Neural cell (in vitro differentiated cells): ENCODE measurements at regions not wholly inside any gene's neighbourhood (a gene's known extent, or its start where the extent isn't known, plus 50 kb on each side); places are given as distances from the start of the nearest gene placed in this dataset.

Experiments used
- H2AFZ ChIP-seq: fragments of 200-600, 300-800 bp; sonication (generic), shearing (Covaris generic); 2 replicates; pipeline ENCODE4 v1.6.0; 2014; ENCODE audit warnings: low read depth, mild to moderate bottlenecking, antibody characterized with exemption, low read length, moderate library complexity
- H3F3A ChIP-seq: fragments of 200-600 bp; shearing (Covaris generic); 2 replicates; pipeline ENCODE4 v1.6.1; 2016; ENCODE audit warnings: mild to moderate bottlenecking, moderate library complexity, mixed read lengths, antibody characterized with exemption, low read length; ENCODE audit not compliant: insufficient read depth, poor library complexity, severe bottlenecking
- H3K27ac ChIP-seq: fragments of 200-600, 300-800 bp; sonication (generic), shearing (Covaris generic); 2 replicates; pipeline ENCODE4 v1.5.1; 2014; ENCODE audit warnings: mild to moderate bottlenecking, low read length, moderate library complexity
- H3K27me3 ChIP-seq: fragments of 300-800, 200-600 bp; sonication (generic), shearing (Covaris generic); 2 replicates; pipeline ENCODE4 v1.6.0; 2014; ENCODE audit warnings: mild to moderate bottlenecking, low read depth, low read length, moderate library complexity; ENCODE audit not compliant: insufficient read depth
- H3K36me3 ChIP-seq: fragments of 300-800, 200-600 bp; sonication (generic), shearing (Covaris generic); 2 replicates; pipeline ENCODE4 v1.5.1; 2014; ENCODE audit warnings: mild to moderate bottlenecking, antibody characterized with exemption, low read length, moderate library complexity; ENCODE audit not compliant: insufficient read depth
- H3K4me2 ChIP-seq: fragments of 300-800, 200-600 bp; sonication (generic), shearing (Covaris generic); 2 replicates; pipeline ENCODE4 v1.6.0; 2014; ENCODE audit warnings: mild to moderate bottlenecking, low read length
- H3K4me3 ChIP-seq: fragments of 300-800, 200-600 bp; sonication (generic), shearing (Covaris generic); 2 replicates; pipeline ENCODE4 v1.5.1; 2014; ENCODE audit warnings: mild to moderate bottlenecking, low read length, moderate library complexity
- H3K79me2 ChIP-seq: fragments of 200-600 bp; shearing (Covaris generic); replicated peaks from 2 replicates; pipeline ENCODE4 v1.6.0; 2014; ENCODE audit warnings: mild to moderate bottlenecking, low read length, moderate library complexity; ENCODE audit not compliant: insufficient read depth
- H3K9ac ChIP-seq: fragments of 300-800, 200-600 bp; sonication (generic), shearing (Covaris generic); 2 replicates; pipeline ENCODE4 v1.6.1; 2016; ENCODE audit warnings: mild to moderate bottlenecking, low read length, mixed read lengths
- H3K9me2 ChIP-seq: fragments of 200-600 bp; shearing (Covaris generic); 2 replicates; pipeline ENCODE4 v1.6.1; 2016; ENCODE audit warnings: mild to moderate bottlenecking, low read length, mixed read lengths; ENCODE audit not compliant: insufficient read depth
- H3K9me3 ChIP-seq: fragments of 200-600, 300-800 bp; sonication (generic), shearing (Covaris generic); 2 replicates; pipeline ENCODE4 v1.6.1; 2016; ENCODE audit warnings: mild to moderate bottlenecking, mixed run types, low read length, moderate library complexity, mixed read lengths
- H4K20me1 ChIP-seq: fragments of 200-600 bp; shearing (Covaris generic); 2 replicates; pipeline ENCODE4 v1.6.1; 2016; ENCODE audit warnings: mild to moderate bottlenecking, mixed run types; ENCODE audit not compliant: insufficient read depth
- EP300 ChIP-seq: fragments of 450-650 bp; conservative IDR thresholded peaks from 2 replicates; pipeline ENCODE4 v1.6.1; 2014; ENCODE audit warnings: antibody characterized with exemption, mild to moderate bottlenecking, moderate library complexity; ENCODE audit not compliant: poor library complexity, severe bottlenecking
- EZH2 ChIP-seq: fragments of 200-600, 300-800 bp; shearing (Covaris generic), sonication (generic); IDR thresholded peaks from 2 replicates; pipeline ENCODE4 v1.6.1; 2014; ENCODE audit warnings: antibody characterized with exemption, low read length, borderline replicate concordance, mild to moderate bottlenecking; ENCODE audit not compliant: insufficient read depth, poor library complexity, severe bottlenecking
- MXI1 ChIP-seq: fragments of 450-650 bp; conservative IDR thresholded peaks from 2 replicates; pipeline ENCODE4 v1.6.1; 2014; ENCODE audit warnings: antibody characterized with exemption, mild to moderate bottlenecking; ENCODE audit not compliant: poor library complexity, severe bottlenecking
- POLR2AphosphoS5 ChIP-seq: IDR thresholded peaks from 2 replicates; pipeline ENCODE4 v1.6.1; 2012
- RAD21 ChIP-seq: fragments of 450-650 bp; conservative IDR thresholded peaks from 2 replicates; pipeline ENCODE4 v1.6.1; 2014; ENCODE audit warnings: antibody characterized with exemption, mild to moderate bottlenecking, moderate library complexity
- REST ChIP-seq: IDR thresholded peaks from 2 replicates; pipeline ENCODE4 v1.6.1; 2012; ENCODE audit warnings: borderline replicate concordance
- SMC3 ChIP-seq: fragments of 450-650 bp; conservative IDR thresholded peaks from 2 replicates; pipeline ENCODE4 v1.6.1; 2014; ENCODE audit warnings: antibody characterized with exemption, mild to moderate bottlenecking, moderate library complexity; ENCODE audit not compliant: poor library complexity
- TAF1 ChIP-seq: IDR thresholded peaks from 2 replicates; pipeline ENCODE4 v1.6.1; 2012; ENCODE audit warnings: low read depth
- TF ChIP-seq, protein P1 (sequence below): fragments of 450-650 bp; IDR thresholded peaks from 2 replicates; pipeline ENCODE4 v1.5.1; 2014; ENCODE audit warnings: antibody characterized with exemption, mild to moderate bottlenecking, moderate library complexity; ENCODE audit not compliant: poor library complexity, severe bottlenecking

- Histone ChIP-seq H3K4me3 (no peak overlapping the region), H3K9ac (no peak overlapping the region), H3F3A (no peaks in the 10 kb centered on the region), H3K27ac (no peak overlapping the region), H3K36me3 (no peaks in the 10 kb centered on the region), H2AFZ (no peak overlapping the region), H4K20me1 (no peaks in the 10 kb centered on the region), H3K79me2 (no peaks in the 10 kb centered on the region), H3K9me2 (no peaks in the 10 kb centered on the region), H3K27me3 (no peaks in the 10 kb centered on the region), H3K4me2 (no peak overlapping the region), H3K9me3 (peaks cover 5% of the 10 kb centered on the region)
- TF ChIP-seq REST (no peak), RAD21 (no peak), SMC3 (no peak), EP300 (no peak), MXI1 (no peak), TAF1 (no peak), EZH2 (no peak), POLR2AphosphoS5 (no peak)
- TF ChIP-seq, protein P1, sequence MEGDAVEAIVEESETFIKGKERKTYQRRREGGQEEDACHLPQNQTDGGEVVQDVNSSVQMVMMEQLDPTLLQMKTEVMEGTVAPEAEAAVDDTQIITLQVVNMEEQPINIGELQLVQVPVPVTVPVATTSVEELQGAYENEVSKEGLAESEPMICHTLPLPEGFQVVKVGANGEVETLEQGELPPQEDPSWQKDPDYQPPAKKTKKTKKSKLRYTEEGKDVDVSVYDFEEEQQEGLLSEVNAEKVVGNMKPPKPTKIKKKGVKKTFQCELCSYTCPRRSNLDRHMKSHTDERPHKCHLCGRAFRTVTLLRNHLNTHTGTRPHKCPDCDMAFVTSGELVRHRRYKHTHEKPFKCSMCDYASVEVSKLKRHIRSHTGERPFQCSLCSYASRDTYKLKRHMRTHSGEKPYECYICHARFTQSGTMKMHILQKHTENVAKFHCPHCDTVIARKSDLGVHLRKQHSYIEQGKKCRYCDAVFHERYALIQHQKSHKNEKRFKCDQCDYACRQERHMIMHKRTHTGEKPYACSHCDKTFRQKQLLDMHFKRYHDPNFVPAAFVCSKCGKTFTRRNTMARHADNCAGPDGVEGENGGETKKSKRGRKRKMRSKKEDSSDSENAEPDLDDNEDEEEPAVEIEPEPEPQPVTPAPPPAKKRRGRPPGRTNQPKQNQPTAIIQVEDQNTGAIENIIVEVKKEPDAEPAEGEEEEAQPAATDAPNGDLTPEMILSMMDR, result no peak
Measured at GRCh38 chr7:22618528-22618927, 108.5 kb upstream of the IL6 start.

GRCh38 chr7:22617166-22617565, 109.8 kb upstream of the IL6 start:
- Histone ChIP-seq H3K27ac (no peak overlapping the region), H2AFZ (no peak overlapping the region), H3K27me3 (no peaks in the 10 kb centered on the region), H3K9me3 (peaks cover 5% of the 10 kb centered on the region), H3K36me3 (no peaks in the 10 kb centered on the region), H4K20me1 (no peaks in the 10 kb centered on the region), H3K9me2 (no peaks in the 10 kb centered on the region), H3K4me3 (no peak overlapping the region), H3F3A (no peaks in the 10 kb centered on the region), H3K9ac (no peak overlapping the region), H3K4me2 (no peak overlapping the region), H3K79me2 (no peaks in the 10 kb centered on the region)
- TF ChIP-seq TAF1 (no peak), RAD21 (no peak), EZH2 (no peak), MXI1 (no peak)

DNA sequence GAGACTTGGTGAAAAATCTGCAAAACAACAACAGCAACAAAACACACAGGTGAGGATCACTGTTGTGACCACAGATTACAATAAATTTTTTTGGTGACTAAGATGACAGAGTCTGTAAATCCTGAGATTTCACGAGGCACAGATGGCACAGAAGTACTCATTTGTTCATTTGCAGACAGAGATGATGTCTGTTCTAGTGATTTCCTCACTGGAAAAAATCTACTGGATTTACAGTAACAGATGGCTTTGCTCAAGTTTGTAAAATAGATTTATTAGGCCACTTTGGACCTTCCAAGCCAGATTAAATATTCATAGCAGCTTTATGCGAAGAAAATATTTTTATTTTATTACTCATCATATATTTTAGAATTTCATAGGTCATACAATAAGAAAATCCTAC, 113.5 kb upstream of the IL6 start:
- H3K79me2 ChIP-seq, result no peaks in the 10 kb centered on the region
- TF ChIP-seq EZH2 (no peak), POLR2AphosphoS5 (no peak), TAF1 (no peak), REST (no peak), MXI1 (no peak), SMC3 (no peak)
- TF ChIP-seq, protein P1, result no peak

More for the DNA sequence above, 113.5 kb upstream of the IL6 start:
- Histone ChIP-seq H3K9ac (no peak overlapping the region), H3K9me2 (no peaks in the 10 kb centered on the region), H3K4me2 (no peak overlapping the region), H3F3A (no peaks in the 10 kb centered on the region), H2AFZ (no peak overlapping the region), H3K27me3 (no peaks in the 10 kb centered on the region), H3K36me3 (no peaks in the 10 kb centered on the region), H3K9me3 (peaks cover 5% of the 10 kb centered on the region), H3K27ac (no peak overlapping the region), H3K4me3 (no peak overlapping the region), H4K20me1 (no peaks in the 10 kb centered on the region)
